Subcutaneous abdominal adipose tissue (tissue), 5 donors: ENCODE measurements at regions not wholly inside any gene's neighbourhood (a gene's known extent, or its start where the extent isn't known, plus 50 kb on each side); places are given as distances from the start of the nearest gene placed in this dataset.

ENCODE experiments used
- H3K27ac ChIP-seq: one replicate; pipeline ENCODE4 v1.7.0; 2013; ENCODE audit warnings: low read depth, mild to moderate bottlenecking, inconsistent platforms, low read length, moderate library complexity
- H3K27me3 ChIP-seq, 5 donors: one replicate each; pipeline ENCODE4 v1.7.0; 2013; ENCODE audit warnings: low read length in 5 of 5, inconsistent platforms in 1 of 5; ENCODE audit not compliant: control insufficient read depth in 5 of 5, insufficient read depth in 4 of 5
- H3K36me3 ChIP-seq, 5 donors: one replicate each; pipeline ENCODE4 v1.7.0; 2013; ENCODE audit warnings: low read length in 5 of 5; ENCODE audit not compliant: control insufficient read depth in 5 of 5, insufficient read depth in 5 of 5
- H3K4me1 ChIP-seq, 5 donors: one replicate each; pipeline ENCODE4 v1.7.0; 2013; ENCODE audit warnings: low read length in 5 of 5, mild to moderate bottlenecking in 3 of 5, moderate library complexity in 1 of 5; ENCODE audit not compliant: control insufficient read depth in 5 of 5, insufficient read depth in 5 of 5
- H3K4me3 ChIP-seq, 5 donors: one replicate each; pipeline ENCODE4 v1.7.0; 2013; ENCODE audit warnings: low read length in 5 of 5, low read depth in 1 of 5
- H3K9ac ChIP-seq, 5 donors: one replicate each; pipeline ENCODE4 v1.7.0; 2013; ENCODE audit warnings: low read length in 5 of 5, mild to moderate bottlenecking in 4 of 5, moderate library complexity in 3 of 5
- H3K9me3 ChIP-seq, 5 donors: one replicate each; pipeline ENCODE4 v1.7.0; 2013; ENCODE audit warnings: low read length in 5 of 5; ENCODE audit not compliant: control insufficient read depth in 5 of 5
- donor health status: healthy.
- donor health status: healthy.
- donor health status: healthy.
- donor health status: healthy.
- donor health status: healthy.

DNA sequence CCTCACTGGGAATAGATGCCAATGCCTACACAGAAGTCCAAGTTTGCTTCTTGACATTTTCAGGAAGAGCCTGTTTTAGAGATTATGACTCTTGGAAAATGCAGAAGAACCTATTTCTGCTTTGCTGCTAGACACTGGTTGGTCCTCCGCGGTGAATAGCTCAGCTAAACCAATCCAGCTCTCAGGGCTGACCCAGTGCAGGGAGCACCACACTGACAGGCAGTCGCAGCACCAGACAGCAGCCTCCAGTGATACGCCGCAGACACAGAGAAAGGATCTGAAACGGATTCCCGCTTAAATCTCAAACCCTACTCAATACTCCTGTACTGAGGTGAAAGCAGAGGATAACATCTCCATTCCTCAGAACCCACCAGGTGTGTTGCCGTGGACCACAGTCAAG lies 183.4 kb downstream of the ENGASE start:
- H3K4me3 ChIP-seq: no peak overlapping the region
- no peak overlapping the region for H3K9ac ChIP-seq
- peaks cover 25 to 59% (median 52%) of the 10 kb centered on the region in 5 donors for H3K27me3 ChIP-seq
- H3K9me3 ChIP-seq: no peaks in the 10 kb centered on the region
- H3K27ac ChIP-seq: no peak overlapping the region
- no peaks in the 10 kb centered on the region for H3K36me3 ChIP-seq
- H3K4me1 ChIP-seq: no peaks in the 10 kb centered on the region

DNA sequence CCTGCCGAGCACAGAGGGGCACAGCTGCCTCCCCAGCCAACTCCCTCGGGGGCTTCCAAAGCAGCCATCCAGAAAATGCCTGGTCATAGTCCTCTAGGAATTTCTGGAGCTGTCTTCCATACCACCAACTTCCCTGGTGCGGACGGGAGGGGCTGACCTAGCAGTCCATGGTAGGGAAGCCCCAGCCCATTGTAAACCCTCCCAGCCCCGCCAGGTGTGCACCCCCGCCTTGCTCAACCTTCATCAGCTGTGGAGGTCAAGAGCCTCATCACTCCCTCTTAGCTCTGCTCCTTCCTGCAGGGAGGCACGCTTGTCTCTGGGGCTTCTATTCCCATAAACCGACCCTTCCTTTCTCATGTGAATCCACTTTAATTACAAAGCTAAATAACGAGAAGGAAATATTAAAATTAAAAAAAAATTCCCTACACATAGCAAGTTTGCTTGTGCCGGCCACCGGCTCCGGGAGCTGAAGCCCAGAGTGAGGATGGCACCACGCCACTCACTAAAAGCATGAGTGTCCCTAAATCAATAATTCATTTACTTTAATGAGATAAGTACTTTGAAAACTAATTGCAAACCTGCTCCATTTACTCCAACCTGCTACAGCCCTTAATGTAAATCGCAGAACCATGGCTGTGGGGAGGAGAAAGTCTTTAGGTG lies 181.4 kb downstream of the ENGASE start:
- no peaks in the 10 kb centered on the region for H3K9me3 ChIP-seq
- H3K27me3 ChIP-seq: peaks cover 26 to 77% (median 63%) of the 10 kb centered on the region in 5 donors
- H3K27ac ChIP-seq: no peak overlapping the region
- no peak overlapping the region for H3K9ac ChIP-seq
- no peak overlapping the region for H3K4me3 ChIP-seq
- no peaks in the 10 kb centered on the region for H3K4me1 ChIP-seq
- H3K36me3 ChIP-seq: no peaks in the 10 kb centered on the region

DNA sequence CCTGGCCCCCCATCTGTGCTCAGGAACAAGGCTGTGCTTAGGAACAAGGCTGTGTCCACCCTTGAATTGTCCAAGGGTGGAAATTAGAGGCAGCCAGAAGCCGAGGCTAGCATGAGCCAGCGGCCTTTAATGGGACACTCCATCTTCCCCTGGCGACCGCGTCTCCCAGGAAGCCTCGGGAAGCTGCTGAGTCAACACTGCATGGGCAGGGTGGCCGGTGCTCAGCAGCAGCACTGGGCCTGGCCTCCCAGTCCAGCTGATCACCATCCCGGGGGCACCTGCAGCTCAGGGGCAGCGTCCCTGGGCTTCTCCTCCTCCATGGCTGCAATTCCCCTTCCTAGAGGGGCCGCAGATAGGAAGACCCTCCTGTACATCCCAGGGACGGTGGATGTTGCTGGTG lies 180.8 kb downstream of the ENGASE start:
- H3K9me3 ChIP-seq: no peaks in the 10 kb centered on the region
- no peak overlapping the region for H3K9ac ChIP-seq
- no peak overlapping the region for H3K4me3 ChIP-seq
- peaks cover 22 to 77% (median 61%) of the 10 kb centered on the region in 5 donors for H3K27me3 ChIP-seq
- H3K4me1 ChIP-seq: no peaks in the 10 kb centered on the region
- H3K36me3 ChIP-seq: no peaks in the 10 kb centered on the region
- no peak overlapping the region for H3K27ac ChIP-seq

DNA sequence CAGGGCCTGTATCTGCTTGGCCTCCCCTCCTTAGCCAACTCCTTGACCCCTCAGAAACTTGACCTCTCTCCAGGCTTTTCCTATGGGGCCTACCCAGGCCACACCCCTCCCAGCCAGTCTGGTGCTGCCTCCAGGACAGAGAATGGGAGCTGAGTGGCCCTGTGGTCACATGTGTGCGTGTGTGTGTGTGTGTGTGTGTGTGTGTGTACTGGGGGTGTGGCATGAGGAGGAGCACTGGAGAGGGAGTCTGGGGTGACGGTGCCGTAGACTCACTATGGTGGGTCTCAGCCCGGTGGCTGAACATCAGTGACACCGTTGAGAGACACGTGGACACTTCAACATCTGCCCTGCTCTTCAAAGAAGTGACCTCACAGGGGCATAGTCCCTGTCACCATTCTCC lies 180.4 kb downstream of the ENGASE start:
- no peaks in the 10 kb centered on the region for H3K9me3 ChIP-seq

DNA sequence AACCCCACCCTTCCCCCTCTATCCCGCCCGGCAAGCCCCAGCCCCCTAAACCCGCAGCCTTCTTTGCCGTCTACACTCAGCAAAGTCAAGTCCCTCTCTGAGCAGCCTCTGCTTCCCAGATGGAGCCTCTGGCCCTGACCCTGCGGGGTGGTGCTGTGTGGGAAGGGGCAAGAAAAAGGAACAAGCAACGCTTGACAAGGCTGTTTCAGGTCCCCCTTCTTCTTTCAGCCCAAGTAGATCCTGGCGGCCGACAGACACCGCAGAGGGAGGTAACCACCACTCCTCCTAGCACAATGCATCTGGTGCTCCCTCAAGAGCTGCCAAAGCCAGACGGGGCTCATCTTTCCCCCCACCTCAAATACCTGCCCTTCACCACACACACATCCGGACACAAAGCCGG lies 178.3 kb downstream of the ENGASE start:
- peaks cover 21 to 72% (median 54%) of the 10 kb centered on the region in 5 donors for H3K27me3 ChIP-seq
- no peak overlapping the region for H3K9ac ChIP-seq

More for the DNA sequence above, 180.4 kb downstream of the ENGASE start:
- H3K9ac ChIP-seq: no peak overlapping the region
- H3K27me3 ChIP-seq: peaks cover 22 to 74% (median 57%) of the 10 kb centered on the region in 5 donors
- no peak overlapping the region for H3K27ac ChIP-seq
- no peaks in the 10 kb centered on the region for H3K4me1 ChIP-seq
- H3K36me3 ChIP-seq: no peaks in the 10 kb centered on the region
- no peak overlapping the region for H3K4me3 ChIP-seq

DNA sequence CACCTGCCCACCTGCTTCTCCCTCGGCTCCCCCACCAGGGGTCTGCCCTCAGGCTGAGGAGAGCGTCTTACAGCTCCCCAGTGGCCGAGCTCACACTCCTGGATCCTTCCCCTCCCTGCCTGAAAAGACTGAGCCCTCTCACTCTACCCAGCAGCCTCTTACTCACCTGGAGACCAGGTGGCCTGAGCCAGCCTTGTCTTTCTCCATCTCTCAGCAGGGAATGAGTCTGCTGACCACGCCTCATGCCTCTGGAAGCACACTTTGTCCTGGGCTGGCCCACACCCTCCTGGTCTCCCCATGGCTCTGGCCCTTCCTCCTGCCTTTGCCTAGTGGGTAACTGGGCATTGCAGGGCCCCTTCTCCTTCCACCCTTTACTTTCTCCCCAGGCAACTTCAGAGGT lies 177.2 kb downstream of the ENGASE start:
- H3K4me3 ChIP-seq: no peak overlapping the region
- no peak overlapping the region for H3K9ac ChIP-seq
- peaks cover 21 to 71% (median 50%) of the 10 kb centered on the region in 5 donors for H3K27me3 ChIP-seq
- H3K9me3 ChIP-seq: no peaks in the 10 kb centered on the region
- H3K4me1 ChIP-seq: no peaks in the 10 kb centered on the region
- no peak overlapping the region for H3K27ac ChIP-seq
- H3K36me3 ChIP-seq: no peaks in the 10 kb centered on the region

More for the DNA sequence above, 178.3 kb downstream of the ENGASE start:
- H3K9me3 ChIP-seq: no peaks in the 10 kb centered on the region
- H3K4me3 ChIP-seq: no peak overlapping the region
- H3K4me1 ChIP-seq: no peaks in the 10 kb centered on the region
- no peaks in the 10 kb centered on the region for H3K36me3 ChIP-seq
- no peak overlapping the region for H3K27ac ChIP-seq

DNA sequence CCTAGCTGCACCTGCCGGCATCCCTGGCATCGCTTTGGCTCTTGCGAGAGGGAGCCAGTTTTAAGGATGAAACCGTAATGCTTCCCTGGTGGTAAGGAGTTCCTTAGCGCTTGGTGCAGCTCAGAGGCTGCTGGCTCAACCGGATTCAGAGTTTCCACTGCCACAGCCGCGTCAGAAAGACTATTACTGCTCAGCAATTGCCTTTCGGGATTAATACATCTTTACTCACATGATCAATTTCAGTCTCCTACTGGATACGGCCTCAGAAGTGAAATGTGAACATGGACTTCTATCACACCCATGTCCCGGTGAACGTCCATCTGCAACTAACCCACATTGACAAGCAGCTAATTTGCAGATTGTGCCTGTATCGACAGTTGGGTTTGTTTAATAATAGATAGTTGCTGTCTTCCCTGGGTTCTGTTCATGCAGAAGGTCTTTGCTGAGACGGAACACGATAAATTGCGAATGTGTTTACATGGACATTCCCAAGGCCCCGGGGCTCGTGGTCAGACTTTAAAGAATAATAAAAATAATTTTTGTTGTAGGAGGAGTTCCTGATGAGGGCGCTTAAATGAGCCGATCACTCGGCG lies 175.4 kb downstream of the ENGASE start:
- H3K36me3 ChIP-seq: no peaks in the 10 kb centered on the region
- H3K4me3 ChIP-seq: no peak overlapping the region
- H3K27me3 ChIP-seq: peaks cover 20 to 72% (median 52%) of the 10 kb centered on the region in 5 donors
- no peaks in the 10 kb centered on the region for H3K9me3 ChIP-seq
- H3K9ac ChIP-seq: no peak overlapping the region
- no peak overlapping the region for H3K27ac ChIP-seq
- no peaks in the 10 kb centered on the region for H3K4me1 ChIP-seq

DNA sequence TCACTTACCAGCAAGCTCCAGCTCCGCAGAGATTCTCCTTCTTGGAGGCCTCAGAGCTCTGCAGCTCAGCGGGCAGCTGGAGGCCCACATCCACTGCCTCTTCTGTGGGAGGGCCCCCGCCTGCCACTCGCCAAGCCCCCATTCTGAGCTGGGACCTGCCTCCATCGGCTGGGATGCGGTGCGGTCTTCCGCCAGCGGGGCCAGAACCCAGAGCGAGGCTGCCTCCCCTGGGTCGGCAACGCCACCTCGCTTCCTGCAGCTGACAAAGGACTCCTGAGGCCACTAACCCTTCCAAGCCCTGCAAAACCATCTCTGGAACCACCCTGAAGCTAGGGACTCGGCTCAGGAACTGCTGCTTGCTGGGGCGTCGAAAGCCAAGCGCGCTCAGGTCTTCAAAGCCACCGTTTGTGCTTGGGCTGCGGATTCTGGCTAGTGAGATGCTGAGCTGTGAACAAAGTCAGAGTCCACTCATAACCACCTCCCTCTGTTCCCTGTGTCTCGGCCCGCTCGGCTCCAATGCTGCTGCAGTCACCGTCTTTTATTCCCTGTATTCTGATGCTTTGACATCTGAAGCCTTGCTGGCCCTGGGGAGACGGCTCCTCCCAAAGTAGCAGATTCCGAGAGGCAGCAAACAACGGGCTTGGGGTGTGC lies 174.3 kb downstream of the ENGASE start:
- Histone ChIP-seq H3K27me3 (peaks cover 15 to 61% (median 41%) of the 10 kb centered on the region in 5 donors), H3K4me1 (no peaks in the 10 kb centered on the region), H3K9ac (no peak overlapping the region), H3K9me3 (no peaks in the 10 kb centered on the region), H3K4me3 (no peak overlapping the region), H3K27ac (no peak overlapping the region), H3K36me3 (no peaks in the 10 kb centered on the region)

DNA sequence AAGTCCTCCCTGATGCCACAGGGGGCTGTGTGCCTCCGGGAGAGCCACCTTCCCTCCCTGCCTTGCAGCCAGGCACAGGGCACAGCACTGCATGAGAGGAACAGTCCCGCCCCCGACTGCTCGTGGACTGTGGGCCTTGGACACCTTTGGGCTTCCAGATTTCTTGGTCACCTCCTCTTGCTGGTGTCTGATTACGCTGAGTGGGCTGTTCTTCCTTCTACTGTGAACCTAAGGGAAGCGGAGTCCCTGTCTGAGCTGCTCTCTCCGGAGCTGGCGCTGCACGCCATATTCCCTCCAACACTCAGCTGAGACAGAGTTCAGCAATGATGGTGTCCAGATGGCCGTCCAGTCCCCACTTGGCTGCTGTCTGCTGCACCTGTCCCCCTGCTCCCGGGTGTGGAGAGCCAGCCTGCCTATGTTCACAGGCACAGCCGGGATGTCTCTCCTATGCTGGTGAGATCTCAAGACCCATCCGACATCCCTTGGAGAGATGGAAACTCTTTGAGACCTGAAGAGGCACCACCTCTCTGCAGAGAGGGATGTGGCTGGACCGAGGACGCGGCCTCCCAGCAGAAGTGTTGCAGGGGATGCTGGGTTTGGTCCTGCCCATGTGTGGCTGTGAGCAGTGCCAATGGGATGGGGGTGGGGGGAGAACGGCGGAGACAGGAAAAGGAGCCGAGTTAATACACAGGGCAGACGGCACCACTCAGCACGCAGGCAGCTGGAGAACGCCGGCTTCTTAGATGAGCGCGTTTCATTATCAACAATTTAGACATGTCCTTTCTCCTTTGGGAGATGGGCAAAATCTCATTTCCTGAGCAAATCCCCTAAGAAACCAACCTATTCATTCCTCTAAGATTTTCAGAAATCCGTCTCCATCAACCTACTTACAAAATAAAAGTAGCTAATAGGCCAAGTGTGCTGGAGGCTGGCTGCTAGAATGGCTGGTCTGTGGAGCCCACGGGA lies 171.9 kb downstream of the ENGASE start:
- no peak overlapping the region for H3K27ac ChIP-seq
- H3K4me1 ChIP-seq: no peaks in the 10 kb centered on the region
- H3K9ac ChIP-seq: no peak overlapping the region
- no peak overlapping the region for H3K4me3 ChIP-seq
- no peaks in the 10 kb centered on the region for H3K36me3 ChIP-seq
- H3K9me3 ChIP-seq: peaks cover 0 to 5% (median 0%) of the 10 kb centered on the region in 5 donors
- peaks cover 18 to 52% (median 28%) of the 10 kb centered on the region in 5 donors for H3K27me3 ChIP-seq
